ENCODE measurements at regions not wholly inside any gene's neighbourhood (a gene's known extent, or its start where the extent isn't known, plus 50 kb on each side); places are given as distances from the start of the nearest gene placed in this dataset.

GRCh38 chr7:81297317-81297716 is 378.5 kb upstream of the SEMA3C start:
- no peak for TF ChIP-seq POLR2AphosphoS5 (IDR thresholded peaks at IDR 0.05; ENCODE audit: low read depth, low read length)
- TF ChIP-seq SP1 (IDR thresholded peaks at IDR 0.05; ENCODE audit: low read depth, low read length) = no peak
- no peak for TF ChIP-seq EZH2 (IDR thresholded peaks at IDR 0.05; ENCODE audit: low read depth, low read length, severe bottlenecking)
- no peak for TF ChIP-seq USF2 (IDR thresholded peaks at IDR 0.05; ENCODE audit: low read length)
- TF ChIP-seq HDAC6 (IDR thresholded peaks at IDR 0.05; ENCODE audit: low read depth, low read length) = no peak
- no peak for TF ChIP-seq GABPA (IDR thresholded peaks at IDR 0.05; ENCODE audit: borderline replicate concordance, insufficient read depth, low read length)
- TF ChIP-seq POLR2A (IDR thresholded peaks at IDR 0.05; ENCODE audit: control extremely low read depth in 1 of 2, low read depth in 2 of 2, low read length in 2 of 2) = no peak
- no peak for TF ChIP-seq EGR1 (IDR thresholded peaks at IDR 0.05; ENCODE audit: borderline replicate concordance, low read depth, low read length)
- no peak for TF ChIP-seq CTCF (IDR thresholded peaks at IDR 0.05; ENCODE audit: control extremely low read depth in 1 of 3, insufficient read depth in 1 of 3, low read depth in 1 of 3, low read length in 3 of 3)
- no peak for TF ChIP-seq CEBPB (IDR thresholded peaks at IDR 0.05; ENCODE audit: low read depth, low read length)
- TF ChIP-seq YY1 (IDR thresholded peaks at IDR 0.05; ENCODE audit: low read depth, low read length) = no peak
